HepG2 (cell line): ENCODE measurements at regions not wholly inside any gene's neighbourhood (a gene's known extent, or its start where the extent isn't known, plus 50 kb on each side); places are given as distances from the start of the nearest gene placed in this dataset.

Experiments
- ATAC-seq: fragments of 200-7000 bp; cut with Tn5 transposase; 3 replicates; pipeline ENCODE4 v1.9.1; 2020; ENCODE audit warnings: mild to moderate bottlenecking, moderate library complexity
- BruUV-seq: library from RNA; stranded (reverse); fragments of 400-500 nt; replicated peaks from 2 replicates; lab custom pipeline; 2021; lab: Mats Ljungman, UMichigan
- CTCF ChIA-PET: fragments of 300-600 bp; formaldehyde crosslinking; extraction: SDS; loops from one replicate; lab custom pipeline; 2021; ENCODE audit warnings: low total read pairs, inconsistent platforms, low intra/inter-chr PET ratio; lab: Yijun Ruan, JAX
- POLR2A ChIA-PET: fragments of 350-600 bp; sonication (Branson Sonifier 250); formaldehyde crosslinking; loops from one replicate; lab custom pipeline; 2020; ENCODE audit warnings: antibody characterized with exemption, inconsistent platforms; lab: Yijun Ruan, JAX
- DNase-seq: peaks from one replicate; pipeline ENCODE4 v3.0.0-alpha.2; 2015; ENCODE audit warnings: low spot score
- FAIRE-seq: peaks from 3 replicates; lab custom pipeline; 2011; peaks lifted over from hg19 to GRCh38; lab: Jason Lieb, UNC
- H2AFZ ChIP-seq: one replicate; pipeline ENCODE4 v1.6.1; 2011; ENCODE audit warnings: low read length, inconsistent platforms
- H3K27ac ChIP-seq: fragments of 300-600 bp; 3 replicates; pipeline ENCODE4 v1.8.0; 2011; ENCODE audit warnings: mixed run types, mild to moderate bottlenecking, mixed read lengths, low read length, inconsistent platforms; ENCODE audit not compliant: insufficient read depth; ENCODE audit errors: extremely low read length
- H3K27me3 ChIP-seq, 2 experiments: fragments of 200-600 bp in 1 of 2; 2 replicates in 1 of 2; 3 replicates in 1 of 2; pipeline versions ENCODE4 v1.6.0 to v1.8.0; 2011; ENCODE audit warnings: low read length in 2 of 2, mild to moderate bottlenecking in 2 of 2, moderate library complexity in 2 of 2, inconsistent platforms in 1 of 2; ENCODE audit not compliant: insufficient read depth in 2 of 2, control insufficient read depth in 1 of 2
- H3K36me3 ChIP-seq, 2 experiments: fragments of 200-600 bp in 1 of 2; replicated peaks in 1 of 2; 2 replicates in 1 of 2; 3 replicates in 1 of 2; pipeline versions ENCODE4 v1.5.1 to v1.8.0; 2011; ENCODE audit warnings: low read length in 2 of 2, inconsistent platforms in 1 of 2; ENCODE audit not compliant: insufficient read depth in 2 of 2, control insufficient read depth in 1 of 2
- H3K4me1 ChIP-seq: 2 replicates; pipeline ENCODE4 v1.5.1; 2012; ENCODE audit warnings: low read length, inconsistent platforms; ENCODE audit not compliant: insufficient read depth
- H3K4me2 ChIP-seq: 2 replicates; pipeline ENCODE4 v1.6.0; 2011; ENCODE audit warnings: low read depth, low read length, inconsistent platforms
- H3K4me3 ChIP-seq, 3 experiments: fragments of 200-600 bp in 1 of 3; sonication (generic), shearing (Covaris generic) in 1 of 3; replicated peaks in 1 of 3; 2 replicates each; pipeline ENCODE4 v1.5.1; 2011 to 2016; ENCODE audit warnings: low read length in 3 of 3, inconsistent platforms in 2 of 3, low read depth in 2 of 3, mild to moderate bottlenecking in 2 of 3, control low read depth in 1 of 3, mixed read lengths in 1 of 3; ENCODE audit not compliant: insufficient read depth in 1 of 3
- H3K79me2 ChIP-seq: one replicate; pipeline ENCODE4 v1.6.1; 2011; ENCODE audit warnings: low read length, inconsistent platforms; ENCODE audit not compliant: insufficient read depth
- H3K9ac ChIP-seq: 2 replicates; pipeline ENCODE4 v1.6.0; 2011; ENCODE audit warnings: mild to moderate bottlenecking, low read depth, low read length, inconsistent platforms; ENCODE audit not compliant: insufficient read depth
- H3K9me3 ChIP-seq: 2 replicates; pipeline ENCODE4 v1.5.1; 2012; ENCODE audit warnings: mild to moderate bottlenecking, low read length
- H4K20me1 ChIP-seq: 2 replicates; pipeline ENCODE4 v1.6.0; 2011; ENCODE audit warnings: inconsistent platforms, mild to moderate bottlenecking, low read length, moderate library complexity; ENCODE audit not compliant: insufficient read depth
- CREB1 ChIP-seq, 2 experiments: fragments of 450-650 bp in 1 of 2; IDR thresholded peaks; 2 replicates each; pipeline ENCODE4 v1.6.1; 2016 to 2017; ENCODE audit warnings: control low read depth in 1 of 2, mild to moderate bottlenecking in 1 of 2, missing compliant biosample characterization in 1 of 2, missing genetic modification characterization in 1 of 2
- GLI4 ChIP-seq: sonication (generic); formaldehyde crosslinking; IDR thresholded peaks from 2 replicates; pipeline ENCODE4 v1.5.1; 2020; ENCODE audit warnings: missing genetic modification reagents, mild to moderate bottlenecking, moderate library complexity, borderline replicate concordance
- HNRNPK ChIP-seq: fragments of 200-400 bp; formaldehyde crosslinking; IDR thresholded peaks from 2 replicates; pipeline ENCODE4 v1.6.1; 2018; ENCODE audit warnings: low read length, low read depth, moderate library complexity, mild to moderate bottlenecking; ENCODE audit not compliant: poor library complexity, severe bottlenecking
- JUNB ChIP-seq: sonication (generic); formaldehyde crosslinking; IDR thresholded peaks from 2 replicates; pipeline ENCODE4 v1.8.0; 2022; ENCODE audit warnings: missing genetic modification reagents, mild to moderate bottlenecking, borderline replicate concordance
- PCBP1 ChIP-seq: fragments of 200-400 bp; formaldehyde crosslinking; IDR thresholded peaks from 2 replicates; pipeline ENCODE4 v1.6.1; 2017; ENCODE audit warnings: mild to moderate bottlenecking, low read depth, low read length, borderline replicate concordance
- TEAD3 ChIP-seq: optimal IDR thresholded peaks from 2 replicates; pipeline ENCODE3; 2016; ENCODE audit warnings: borderline replicate concordance
- ZFYVE20 ChIP-seq: sonication (generic); formaldehyde crosslinking; IDR thresholded peaks from 2 replicates; pipeline ENCODE4 v1.8.0; 2023; ENCODE audit warnings: low read depth, mild to moderate bottlenecking, moderate library complexity, missing genetic modification reagents, borderline replicate concordance
- ZNF251 ChIP-seq: sonication (generic); formaldehyde crosslinking; IDR thresholded peaks from 2 replicates; pipeline ENCODE4 v1.9.0; 2021; ENCODE audit warnings: mild to moderate bottlenecking, missing genetic modification reagents
- ZNF44 ChIP-seq: sonication (generic); formaldehyde crosslinking; IDR thresholded peaks from 2 replicates; pipeline ENCODE4 v1.5.1; 2020; ENCODE audit warnings: mild to moderate bottlenecking, missing genetic modification reagents
- ZSCAN20 ChIP-seq: sonication (generic); formaldehyde crosslinking; IDR thresholded peaks from 2 replicates; pipeline ENCODE4 v1.4.0; 2020; ENCODE audit warnings: missing genetic modification reagents, mild to moderate bottlenecking, borderline replicate concordance
- WGBS: methylation state at CpG from one replicate; pipeline ENCODE4 v1.1.6; 2017; ENCODE audit warnings: low lambda C conversion rate; 5-methylcytosine and 5-hydroxymethylcytosine counted together
- in situ Hi-C: cut with HindIII; loops from 2 replicates; pipeline ENCODE4 v1.10.0; 2017; ENCODE audit warnings: low pct_unique_long_range_greater_than_20kb; ENCODE audit not compliant: extremely low pct_ligation_motif_present
- intact Hi-C: fragments of 100-400 bp; cut with micrococcal nuclease; formaldehyde crosslinking; loops from one replicate; pipeline ENCODE4 v1.10.0; 2022; ENCODE audit not compliant: unreplicated experiment
- TF ChIP-seq, protein P1 (sequence below): sonication (generic); formaldehyde crosslinking; IDR thresholded peaks from 2 replicates; pipeline ENCODE4 v1.5.0; 2020; ENCODE audit warnings: mild to moderate bottlenecking, missing genetic modification reagents

DNA sequence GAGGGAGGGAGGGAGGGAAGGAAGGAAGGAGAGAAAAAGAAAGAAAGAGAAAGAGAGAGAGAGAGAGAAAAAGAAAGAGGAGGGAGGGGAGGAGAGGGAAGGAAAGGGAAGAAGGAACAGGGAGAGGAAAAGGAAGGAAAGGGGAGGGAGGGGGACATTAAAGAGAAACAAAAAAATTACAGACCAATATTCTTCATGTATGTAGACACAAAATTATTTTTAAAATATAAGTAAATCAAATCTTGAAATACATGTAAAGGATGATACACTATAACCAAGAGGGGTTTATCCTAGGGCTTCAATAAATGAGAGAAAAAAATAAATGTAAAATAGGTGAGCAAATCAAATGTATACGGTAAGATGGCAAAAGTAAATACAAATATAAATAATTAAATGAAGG lies 71.2 kb upstream of the TMEM244 start:
- H3K4me3 ChIP-seq = no peak overlapping the region
- H3K79me2 ChIP-seq = no peaks in the 10 kb centered on the region
- H3K27me3 ChIP-seq = no peaks in the 10 kb centered on the region; a peak in 1 of 5 replicates
- DNase-seq (no peak), FAIRE-seq (no peak), ATAC-seq (no peak)
- H2AFZ ChIP-seq = no peak overlapping the region
- no peak overlapping the region for H3K9ac ChIP-seq
- H3K27ac ChIP-seq = no peak overlapping the region
- H3K9me3 ChIP-seq = no peaks in the 10 kb centered on the region
- CTCF ChIA-PET = no interaction called here
- intact Hi-C loops (loop anchor here (10.0 kb wide), 1 partner anchor 338 kb away; no protein-coding TSS in a partner anchor), in situ Hi-C loops (loop anchor here (25.0 kb wide), 1 partner anchor 445 kb away; no protein-coding TSS in a partner anchor)
- no peak overlapping the region for H3K4me2 ChIP-seq
- no peaks in the 10 kb centered on the region for H3K36me3 ChIP-seq
- POLR2A ChIA-PET = no interaction called here
- 6% methylated on average over 1 of the region's 1 CpG for WGBS
- H4K20me1 ChIP-seq = no peaks in the 10 kb centered on the region
- TF ChIP-seq JUNB (CRISPR knock-in tag) (no peak), PCBP1 (0 out of 2 replicates have a peak, but pooled peaks have one; percentile 33), HNRNPK (peak; percentile 85)
- TF ChIP-seq, protein P1, sequence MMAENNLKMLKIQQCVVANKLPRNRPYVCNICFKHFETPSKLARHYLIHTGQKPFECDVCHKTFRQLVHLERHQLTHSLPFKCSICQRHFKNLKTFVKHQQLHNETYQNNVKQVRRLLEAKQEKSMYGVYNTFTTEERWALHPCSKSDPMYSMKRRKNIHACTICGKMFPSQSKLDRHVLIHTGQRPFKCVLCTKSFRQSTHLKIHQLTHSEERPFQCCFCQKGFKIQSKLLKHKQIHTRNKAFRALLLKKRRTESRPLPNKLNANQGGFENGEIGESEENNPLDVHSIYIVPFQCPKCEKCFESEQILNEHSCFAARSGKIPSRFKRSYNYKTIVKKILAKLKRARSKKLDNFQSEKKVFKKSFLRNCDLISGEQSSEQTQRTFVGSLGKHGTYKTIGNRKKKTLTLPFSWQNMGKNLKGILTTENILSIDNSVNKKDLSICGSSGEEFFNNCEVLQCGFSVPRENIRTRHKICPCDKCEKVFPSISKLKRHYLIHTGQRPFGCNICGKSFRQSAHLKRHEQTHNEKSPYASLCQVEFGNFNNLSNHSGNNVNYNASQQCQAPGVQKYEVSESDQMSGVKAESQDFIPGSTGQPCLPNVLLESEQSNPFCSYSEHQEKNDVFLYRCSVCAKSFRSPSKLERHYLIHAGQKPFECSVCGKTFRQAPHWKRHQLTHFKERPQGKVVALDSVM (CRISPR knock-in tag) = no peak
- TF ChIP-seq, all 625 proteins: peak for 2
- H3K4me1 ChIP-seq = no peaks in the 10 kb centered on the region
- no TSS peak for BruUV-seq

DNA sequence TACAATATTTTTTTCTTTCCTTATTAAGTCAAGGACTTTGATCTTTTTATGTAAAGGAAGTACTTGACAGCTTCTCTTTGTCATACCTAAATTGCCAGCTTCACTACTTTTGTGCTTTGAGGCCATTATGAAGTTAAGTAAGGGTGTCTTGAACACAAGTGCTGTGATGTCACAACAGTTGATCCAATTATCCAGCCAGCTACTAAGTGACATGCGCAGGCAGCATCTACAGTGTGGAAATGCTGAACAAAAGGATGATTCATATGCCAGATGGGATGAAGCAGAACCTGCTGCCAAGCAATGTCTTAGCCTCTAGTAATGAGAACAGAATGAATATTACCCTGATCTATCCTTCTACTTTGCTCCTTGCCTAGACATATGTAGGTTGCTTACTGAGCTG lies 68.3 kb upstream of the TMEM244 start:
- Histone ChIP-seq H4K20me1 (no peaks in the 10 kb centered on the region), H3K27ac (no peak overlapping the region), H3K36me3 (no peaks in the 10 kb centered on the region), H3K4me2 (no peak overlapping the region), H3K4me3 (no peak overlapping the region), H3K27me3 (no peaks in the 10 kb centered on the region; a peak in 1 of 5 replicates), H3K4me1 (no peaks in the 10 kb centered on the region), H3K9me3 (no peaks in the 10 kb centered on the region), H3K9ac (no peak overlapping the region), H3K79me2 (no peaks in the 10 kb centered on the region), H2AFZ (no peak overlapping the region)
- no peak for TF ChIP-seq ZNF44 (CRISPR knock-in tag)
- no peak for TF ChIP-seq TEAD3
- TF ChIP-seq ZNF251 (CRISPR knock-in tag) = no peak
- peak; percentile 53 for TF ChIP-seq CREB1 (IDR thresholded peaks at IDR 0.05)
- TF ChIP-seq CREB1 (CRISPR knock-in tag; IDR thresholded peaks at IDR 0.05) = no peak
- no peak for TF ChIP-seq ZFYVE20 (CRISPR knock-in tag)
- no peak for TF ChIP-seq GLI4
- no peak for TF ChIP-seq ZSCAN20
- no peak for DNase-seq
- ChIA-PET POLR2A (no interaction called here), CTCF (no interaction called here)
- 0% methylated on average over 1 of the region's 1 CpG for WGBS
- BruUV-seq = no TSS peak
- intact Hi-C loops = no loop called here
- in situ Hi-C loops = loop anchor here (25.0 kb wide), 1 partner anchor 442 kb away; no protein-coding TSS in a partner anchor
- no peak for FAIRE-seq
- ATAC-seq = no peak
